ENCODE measurements at regions not wholly inside any gene's neighbourhood (a gene's known extent, or its start where the extent isn't known, plus 50 kb on each side); places are given as distances from the start of the nearest gene placed in this dataset.

DNA sequence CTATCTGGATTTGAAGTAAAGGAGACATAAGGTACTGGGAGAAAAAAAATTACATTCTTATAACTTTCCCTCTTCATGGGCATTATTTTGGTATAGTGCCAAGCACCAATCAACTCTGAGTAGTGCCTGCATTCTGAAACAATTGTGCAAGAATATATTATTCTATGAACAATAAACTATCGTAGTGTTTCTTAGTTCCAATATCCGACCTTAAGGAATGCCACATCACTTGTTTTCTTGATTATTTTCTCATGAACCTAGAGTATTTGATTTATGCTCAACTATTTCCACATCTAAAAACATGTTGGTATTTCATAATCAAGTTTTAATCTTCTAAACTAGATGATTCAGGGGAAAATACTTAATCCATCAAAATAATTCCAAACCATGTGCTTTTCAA lies 294.4 kb upstream of the TBX18 start:
- TF ChIP-seq POLR2AphosphoS5 (IDR thresholded peaks at IDR 0.05; ENCODE audit: borderline replicate concordance, low read depth, low read length) (no peak), EZH2 (IDR thresholded peaks at IDR 0.05) (no peak), FOXP2 (optimal IDR thresholded peaks at IDR 0.05; ENCODE audit: control extremely low read depth, extremely low read length, insufficient read depth) (no peak)
